ENCODE measurements at regions not wholly inside any gene's neighbourhood (a gene's known extent, or its start where the extent isn't known, plus 50 kb on each side); places are given as distances from the start of the nearest gene placed in this dataset.

- Histone ChIP-seq H3K36me3 (no peaks in the 10 kb centered on the region), H3K4me3 (no peak overlapping the region), H3K4me1 (peaks cover 0 to 9% (median 0%) of the 10 kb centered on the region in 4 donors), H3K27ac (no peak overlapping the region), H3K9me3 (no peaks in the 10 kb centered on the region), H3K27me3 (no peaks in the 10 kb centered on the region)
- 86 to 91% methylated on average over 11 of the region's 11 CpGs for WGBS, 2 donors
- DNase-seq (peak in 1 of 2 donors; percentile 13), ATAC-seq (ENCODE audit: low FRiP score in 2 of 2) (no peak)
- no peak for TF ChIP-seq POLR2A (IDR thresholded peaks at IDR 0.05)
- TF ChIP-seq CTCF (IDR thresholded peaks at IDR 0.05) = no peak
- TF ChIP-seq EP300 (IDR thresholded peaks at IDR 0.05) = no peak
- no peak for TF ChIP-seq POLR2AphosphoS5 (IDR thresholded peaks at IDR 0.05)
Measured at GRCh38 chr11:119480380-119481020, 57.5 kb upstream of the THY1 start.

GRCh38 chr11:119479685-119480275, 56.8 kb upstream of the THY1 start:
- WGBS, 2 donors = 66% methylated on average over 6 of the region's 6 CpGs
- no peak overlapping the region for H3K27ac ChIP-seq
- peaks cover 0 to 9% (median 0%) of the 10 kb centered on the region in 4 donors for H3K4me1 ChIP-seq
- DNase-seq (peak in 1 of 2 donors; percentile 9), ATAC-seq (ENCODE audit: low FRiP score in 2 of 2) (no peak)
- no peaks in the 10 kb centered on the region for H3K36me3 ChIP-seq
- H3K9me3 ChIP-seq = no peaks in the 10 kb centered on the region
- H3K4me3 ChIP-seq = no peak overlapping the region
- no peaks in the 10 kb centered on the region for H3K27me3 ChIP-seq
- TF ChIP-seq POLR2A (IDR thresholded peaks at IDR 0.05) (no peak), EP300 (IDR thresholded peaks at IDR 0.05) (no peak), CTCF (IDR thresholded peaks at IDR 0.05) (peak in 2 of 6 experiments; percentile 11 to 13)

GRCh38 chr11:119478711-119479285, 55.8 kb upstream of the THY1 start:
- Histone ChIP-seq H3K27me3 (no peaks in the 10 kb centered on the region), H3K9me3 (no peaks in the 10 kb centered on the region), H3K4me3 (no peak overlapping the region), H3K27ac (no peak overlapping the region), H3K4me1 (peaks cover 0 to 9% (median 0%) of the 10 kb centered on the region in 4 donors), H3K36me3 (no peaks in the 10 kb centered on the region)
- ATAC-seq (ENCODE audit: low FRiP score in 2 of 2) (no peak), DNase-seq (peak in 1 of 2 donors; percentile 9)
- WGBS, 2 donors = 41 to 77% methylated on average over 4 of the region's 4 CpGs
- TF ChIP-seq EP300 (IDR thresholded peaks at IDR 0.05) (no peak), POLR2AphosphoS5 (IDR thresholded peaks at IDR 0.05) (no peak), POLR2A (IDR thresholded peaks at IDR 0.05) (no peak), CTCF (IDR thresholded peaks at IDR 0.05) (no peak)

GRCh38 chr11:119476666-119477331, 53.8 kb upstream of the THY1 start:
- Histone ChIP-seq H3K27ac (no peak overlapping the region), H3K36me3 (no peaks in the 10 kb centered on the region), H3K9me3 (no peaks in the 10 kb centered on the region), H3K4me3 (no peak overlapping the region), H3K4me1 (peaks cover 0 to 9% (median 0%) of the 10 kb centered on the region in 4 donors), H3K27me3 (no peaks in the 10 kb centered on the region)
- DNase-seq = peak in 1 of 2 donors; percentile 14
- no peak for ATAC-seq (ENCODE audit: low FRiP score in 2 of 2)
- 63 to 64% methylated on average over 8 to 10 of the region's 10 CpGs for WGBS, 2 donors
- TF ChIP-seq POLR2A (IDR thresholded peaks at IDR 0.05) = no peak
- no peak for TF ChIP-seq CTCF (IDR thresholded peaks at IDR 0.05)
- no peak for TF ChIP-seq POLR2AphosphoS5 (IDR thresholded peaks at IDR 0.05)
- TF ChIP-seq EP300 (IDR thresholded peaks at IDR 0.05) = no peak
